IMR-90 (cell line): ENCODE measurements at regions not wholly inside any gene's neighbourhood (a gene's known extent, or its start where the extent isn't known, plus 50 kb on each side); places are given as distances from the start of the nearest gene placed in this dataset.

ENCODE experiments used
- ATAC-seq: fragments of 200-7000 bp; cut with Tn5 transposase; 2 replicates; pipeline ENCODE4 v1.9.1; 2020; ENCODE audit warnings: low read depth, mild to moderate bottlenecking, moderate library complexity
- BruUV-seq: library from RNA; stranded (reverse); fragments of 400-500 nt; replicated peaks from 2 replicates; lab custom pipeline; 2021; lab: Mats Ljungman, UMichigan
- CTCF ChIA-PET: fragments of 300-600 bp; formaldehyde crosslinking; extraction: SDS; loops from one replicate; lab custom pipeline; 2021; ENCODE audit warnings: antibody characterized with exemption; lab: Yijun Ruan, JAX
- POLR2A ChIA-PET: fragments of 300-600 bp; sonication (Branson Sonifier 250); formaldehyde crosslinking; loops from one replicate; lab custom pipeline; 2022; ENCODE audit warnings: antibody characterized with exemption; ENCODE audit not compliant: unreplicated experiment; lab: Charles Lee
- DNase-seq: peaks from one replicate; pipeline ENCODE4 v3.0.0; 2013
- H2AFZ ChIP-seq: replicated peaks from 2 replicates; pipeline ENCODE3; 2013; ENCODE audit warnings: low read length, mild to moderate bottlenecking; ENCODE audit not compliant: poor library complexity
- H2AK5ac ChIP-seq: 2 replicates; pipeline ENCODE4 v1.6.1; 2013; ENCODE audit warnings: low read depth, low read length, inconsistent platforms
- H2AK9ac ChIP-seq: replicated peaks from 2 replicates; pipeline ENCODE3; 2013; ENCODE audit warnings: mild to moderate bottlenecking, low read depth, low read length, moderate library complexity; ENCODE audit not compliant: poor library complexity
- H2BK120ac ChIP-seq: 2 replicates; pipeline ENCODE4 v1.6.1; 2013; ENCODE audit warnings: low read depth, low read length, inconsistent platforms
- H2BK15ac ChIP-seq: 3 replicates; pipeline ENCODE4 v1.6.1; 2013; ENCODE audit warnings: low read depth, low read length, inconsistent platforms
- H2BK20ac ChIP-seq: 2 replicates; pipeline ENCODE4 v1.6.1; 2013; ENCODE audit warnings: low read depth, mild to moderate bottlenecking, inconsistent platforms, low read length, moderate library complexity
- H2BK5ac ChIP-seq: 2 replicates; pipeline ENCODE4 v1.6.1; 2013; ENCODE audit warnings: mild to moderate bottlenecking, low read depth, low read length, inconsistent platforms; ENCODE audit not compliant: poor library complexity, severe bottlenecking
- H3K14ac ChIP-seq: replicated peaks from 2 replicates; pipeline ENCODE4 v1.6.1; 2013; ENCODE audit warnings: low read depth, low read length, inconsistent platforms
- H3K18ac ChIP-seq: 2 replicates; pipeline ENCODE4 v1.6.1; 2013; ENCODE audit warnings: low read depth, low read length, control low read depth
- H3K23ac ChIP-seq: 2 replicates; pipeline ENCODE4 v1.6.1; 2013; ENCODE audit warnings: low read depth, low read length, inconsistent platforms
- H3K27ac ChIP-seq: 2 replicates; pipeline ENCODE4 v1.5.1; 2013; ENCODE audit warnings: mild to moderate bottlenecking, control low read depth, low read length; ENCODE audit not compliant: insufficient read depth
- H3K27me3 ChIP-seq: 2 replicates; pipeline ENCODE4 v1.6.1; 2013; ENCODE audit warnings: low read length; ENCODE audit not compliant: control insufficient read depth, insufficient read depth
- H3K36me3 ChIP-seq: 2 replicates; pipeline ENCODE4 v1.6.1; 2013; ENCODE audit warnings: low read length, mixed read lengths; ENCODE audit not compliant: control insufficient read depth, insufficient read depth
- H3K4ac ChIP-seq: 2 replicates; pipeline ENCODE4 v1.6.1; 2013; ENCODE audit warnings: low read depth, low read length, inconsistent platforms
- H3K4me1 ChIP-seq: 2 replicates; pipeline ENCODE4 v1.6.1; 2013; ENCODE audit warnings: low read length, mixed read lengths; ENCODE audit not compliant: control insufficient read depth, insufficient read depth
- H3K4me2 ChIP-seq: 2 replicates; pipeline ENCODE4 v1.6.1; 2013; ENCODE audit warnings: low read depth, mild to moderate bottlenecking, control low read depth, low read length, moderate library complexity
- H3K4me3 ChIP-seq: 2 replicates; pipeline ENCODE4 v1.5.1; 2013; ENCODE audit warnings: low read depth, mild to moderate bottlenecking, control low read depth, low read length, moderate library complexity; ENCODE audit not compliant: insufficient read depth
- H3K56ac ChIP-seq: 2 replicates; pipeline ENCODE4 v1.6.1; 2013; ENCODE audit warnings: low read length, inconsistent platforms; ENCODE audit not compliant: insufficient read depth; ENCODE audit errors: extremely low read depth
- H3K79me1 ChIP-seq, 2 experiments: 2 replicates each; pipeline ENCODE4 v1.6.1; 2013; ENCODE audit warnings: low read length in 2 of 2, inconsistent platforms in 1 of 2, low read depth in 1 of 2
- H3K9ac ChIP-seq: 2 replicates; pipeline ENCODE4 v1.6.1; 2013; ENCODE audit warnings: low read depth, low read length, control low read depth
- H3K9me1 ChIP-seq: 2 replicates; pipeline ENCODE4 v1.6.1; 2013; ENCODE audit warnings: low read length, inconsistent platforms; ENCODE audit not compliant: insufficient read depth
- H3K9me3 ChIP-seq: 2 replicates; pipeline ENCODE4 v1.6.1; 2013; ENCODE audit warnings: low read length; ENCODE audit not compliant: control insufficient read depth, insufficient read depth
- H4K20me1 ChIP-seq: 2 replicates; pipeline ENCODE4 v1.6.1; 2013; ENCODE audit warnings: low read length, inconsistent platforms; ENCODE audit not compliant: insufficient read depth
- H4K5ac ChIP-seq: 2 replicates; pipeline ENCODE4 v1.6.1; 2013; ENCODE audit warnings: mild to moderate bottlenecking, low read depth, low read length, control low read depth
- H4K8ac ChIP-seq, 2 experiments: 2 replicates each; pipeline ENCODE4 v1.6.1; 2013; ENCODE audit warnings: low read depth in 2 of 2, low read length in 2 of 2, control low read depth in 1 of 2, inconsistent platforms in 1 of 2
- H4K91ac ChIP-seq: 2 replicates; pipeline ENCODE4 v1.6.1; 2013; ENCODE audit warnings: low read depth, low read length, inconsistent platforms; ENCODE audit not compliant: insufficient read depth
- BHLHE40 ChIP-seq: fragments of 150-350 bp; IDR thresholded peaks from 2 replicates; pipeline ENCODE4 v1.6.1; 2016; ENCODE audit warnings: mild to moderate bottlenecking, low read depth, low read length
- CEBPB ChIP-seq: IDR thresholded peaks from 2 replicates; pipeline ENCODE4 v1.6.1; 2012; ENCODE audit warnings: low read depth, low read length, improper control_type of control experiment
- CHD1 ChIP-seq: IDR thresholded peaks from 2 replicates; pipeline ENCODE4 v1.6.1; 2012; ENCODE audit warnings: low read depth, low read length, improper control_type of control experiment
- FOS ChIP-seq: fragments of 150-350 bp; IDR thresholded peaks from 2 replicates; pipeline ENCODE4 v1.6.1; 2016; ENCODE audit warnings: low read depth, low read length
- MXI1 ChIP-seq: IDR thresholded peaks from 2 replicates; pipeline ENCODE4 v1.6.1; 2012; ENCODE audit warnings: low read depth, mild to moderate bottlenecking, low read length, moderate library complexity, borderline replicate concordance
- NFE2L2 ChIP-seq: fragments of 150-350 bp; IDR thresholded peaks from 2 replicates; pipeline ENCODE4 v1.6.1; 2016; ENCODE audit warnings: low read depth, mild to moderate bottlenecking, low read length
- POLR2A ChIP-seq: IDR thresholded peaks from 2 replicates; pipeline ENCODE4 v1.6.1; 2012; ENCODE audit warnings: mild to moderate bottlenecking, low read depth, low read length
- RAD21 ChIP-seq: IDR thresholded peaks from 2 replicates; pipeline ENCODE4 v1.6.1; 2012; ENCODE audit warnings: low read length, improper control_type of control experiment
- RCOR1 ChIP-seq: IDR thresholded peaks from 2 replicates; pipeline ENCODE4 v1.6.1; 2012; ENCODE audit warnings: mild to moderate bottlenecking, low read length, improper control_type of control experiment; ENCODE audit not compliant: insufficient replicate concordance
- RFX5 ChIP-seq: IDR thresholded peaks from 2 replicates; pipeline ENCODE4 v1.8.0; 2012; ENCODE audit warnings: low read depth, mild to moderate bottlenecking, low read length, moderate library complexity
- SMC3 ChIP-seq: fragments of 150-350 bp; IDR thresholded peaks from 2 replicates; pipeline ENCODE4 v1.6.1; 2016; ENCODE audit warnings: low read depth, mild to moderate bottlenecking, antibody characterized with exemption, low read length, moderate library complexity
- WGBS, 2 experiments: methylation state at CpG; one replicate each; pipeline versions ENCODE4 v1.1.5 to v1.1.7; 2013; ENCODE audit warnings: missing lambda C conversion rate in 2 of 2; ENCODE audit not compliant: insufficient read length in 1 of 2; ENCODE audit errors: extremely low coverage in 2 of 2; 5-methylcytosine and 5-hydroxymethylcytosine counted together
- dilution Hi-C: fragments of 300-500 bp; cut with HindIII; formaldehyde crosslinking; loops from one replicate; pipeline ENCODE4 v1.14.3; 2018; ENCODE audit warnings: low sequenced_read_pairs; ENCODE audit not compliant: unreplicated experiment
- in situ Hi-C: fragments of 300-500 bp; cut with MboI; formaldehyde crosslinking; loops from 3 replicates; pipeline ENCODE4 v1.14.3; 2019; ENCODE audit warnings: low sequenced_read_pairs, inconsistent platforms, mixed read lengths
- intact Hi-C: fragments of 100-400 bp; cut with micrococcal nuclease; formaldehyde crosslinking; loops from 2 replicates; pipeline ENCODE4 v1.10.0; 2022
- TF ChIP-seq, protein P1 (sequence below): conservative IDR thresholded peaks from 2 replicates; pipeline ENCODE4 v1.5.1; 2012; ENCODE audit warnings: mild to moderate bottlenecking, low read depth, low read length, improper control_type of control experiment
- TF ChIP-seq, protein P2 (sequence below): fragments of 150-350 bp; IDR thresholded peaks from 2 replicates; pipeline ENCODE4 v1.6.1; 2017; ENCODE audit warnings: mild to moderate bottlenecking, antibody characterized with exemption, low read length, low read depth

DNA sequence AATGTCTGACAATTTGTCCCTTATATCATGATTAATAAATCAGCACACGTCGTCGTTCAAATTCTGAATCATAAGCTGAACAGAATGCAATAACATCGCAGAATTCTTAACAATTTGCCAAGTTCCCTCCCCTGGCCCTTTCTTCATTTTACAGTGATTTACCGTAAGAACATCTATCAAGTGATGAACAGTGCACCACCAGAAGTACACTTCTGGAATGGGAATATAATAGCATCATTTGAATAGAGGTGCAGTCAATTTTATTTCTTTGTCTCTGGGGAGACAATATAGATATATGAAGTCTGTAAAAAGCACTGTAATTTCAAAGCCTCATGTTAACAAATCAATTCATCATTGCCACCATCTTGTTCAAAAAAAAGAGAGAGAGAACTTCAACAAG is 145.1 kb upstream of the SMLR1 start:
- Histone ChIP-seq H3K18ac (no peak overlapping the region), H4K5ac (no peak overlapping the region), H3K9me1 (peaks cover 3% of the 10 kb centered on the region; the same call in 1 of the 2 replicates), H3K14ac (no peak overlapping the region), H3K4ac (no peak overlapping the region), H2AK5ac (no peak overlapping the region), H4K20me1 (no peaks in the 10 kb centered on the region), H3K27ac (no peak overlapping the region), H2BK20ac (no peak overlapping the region), H2AK9ac (no peak overlapping the region), H3K56ac (no peak overlapping the region), H3K9me3 (no peaks in the 10 kb centered on the region), H3K79me1 (no peaks in the 10 kb centered on the region), H4K8ac (no peak overlapping the region), H3K4me3 (no peak overlapping the region), H3K27me3 (no peaks in the 10 kb centered on the region), H2AFZ (no peak overlapping the region), H2BK15ac (no peak overlapping the region), H3K4me2 (no peak overlapping the region), H2BK120ac (no peak overlapping the region), H3K9ac (no peak overlapping the region), H3K36me3 (no peaks in the 10 kb centered on the region), H3K4me1 (peaks cover 2% of the 10 kb centered on the region; the same call in 1 of the 2 replicates), H4K91ac (no peak overlapping the region), H2BK5ac (no peak overlapping the region), H3K23ac (no peak overlapping the region)
- ATAC-seq (no peak), DNase-seq (no peak)
- CTCF ChIA-PET, result no interaction called here
- intact Hi-C loops (no loop called here), dilution Hi-C loops (no loop called here), in situ Hi-C loops (no loop called here)
- no TSS peak for BruUV-seq
- TF ChIP-seq, protein P1, sequence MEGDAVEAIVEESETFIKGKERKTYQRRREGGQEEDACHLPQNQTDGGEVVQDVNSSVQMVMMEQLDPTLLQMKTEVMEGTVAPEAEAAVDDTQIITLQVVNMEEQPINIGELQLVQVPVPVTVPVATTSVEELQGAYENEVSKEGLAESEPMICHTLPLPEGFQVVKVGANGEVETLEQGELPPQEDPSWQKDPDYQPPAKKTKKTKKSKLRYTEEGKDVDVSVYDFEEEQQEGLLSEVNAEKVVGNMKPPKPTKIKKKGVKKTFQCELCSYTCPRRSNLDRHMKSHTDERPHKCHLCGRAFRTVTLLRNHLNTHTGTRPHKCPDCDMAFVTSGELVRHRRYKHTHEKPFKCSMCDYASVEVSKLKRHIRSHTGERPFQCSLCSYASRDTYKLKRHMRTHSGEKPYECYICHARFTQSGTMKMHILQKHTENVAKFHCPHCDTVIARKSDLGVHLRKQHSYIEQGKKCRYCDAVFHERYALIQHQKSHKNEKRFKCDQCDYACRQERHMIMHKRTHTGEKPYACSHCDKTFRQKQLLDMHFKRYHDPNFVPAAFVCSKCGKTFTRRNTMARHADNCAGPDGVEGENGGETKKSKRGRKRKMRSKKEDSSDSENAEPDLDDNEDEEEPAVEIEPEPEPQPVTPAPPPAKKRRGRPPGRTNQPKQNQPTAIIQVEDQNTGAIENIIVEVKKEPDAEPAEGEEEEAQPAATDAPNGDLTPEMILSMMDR, result no peak
- TF ChIP-seq MXI1, result no peak
- TF ChIP-seq SMC3, result no peak
- TF ChIP-seq NFE2L2, result no peak
- no peak for TF ChIP-seq RCOR1
- no peak for TF ChIP-seq CHD1
- TF ChIP-seq, protein P2, sequence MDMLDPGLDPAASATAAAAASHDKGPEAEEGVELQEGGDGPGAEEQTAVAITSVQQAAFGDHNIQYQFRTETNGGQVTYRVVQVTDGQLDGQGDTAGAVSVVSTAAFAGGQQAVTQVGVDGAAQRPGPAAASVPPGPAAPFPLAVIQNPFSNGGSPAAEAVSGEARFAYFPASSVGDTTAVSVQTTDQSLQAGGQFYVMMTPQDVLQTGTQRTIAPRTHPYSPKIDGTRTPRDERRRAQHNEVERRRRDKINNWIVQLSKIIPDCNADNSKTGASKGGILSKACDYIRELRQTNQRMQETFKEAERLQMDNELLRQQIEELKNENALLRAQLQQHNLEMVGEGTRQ, result no peak
- TF ChIP-seq BHLHE40, result no peak
- TF ChIP-seq CEBPB, result no peak
- TF ChIP-seq FOS, result no peak
- no peak for TF ChIP-seq POLR2A
- TF ChIP-seq RFX5, result no peak
- TF ChIP-seq RAD21, result no peak
- POLR2A ChIA-PET, result interaction anchor here (0.6 kb wide), 1 partner anchor 17 kb away, joined by 3 read pairs; no protein-coding TSS in a partner anchor
- no CpG with 5 or more reads among the region's 5 CpGs for WGBS, 2 experiments
